GM23248 (cell line): ENCODE measurements at regions not wholly inside any gene's neighbourhood (a gene's known extent, or its start where the extent isn't known, plus 50 kb on each side); places are given as distances from the start of the nearest gene placed in this dataset.
A peak's percentile ranks its signal among the peaks of the same experiment; 100 is the strongest.

Experiments used
- DNase-seq: peaks from one replicate; pipeline ENCODE4 v3.0.0-alpha.2; 2015
- H2AFZ ChIP-seq: fragments of 200-600 bp; sonication (generic); 2 replicates; pipeline ENCODE4 v1.6.1; 2016; ENCODE audit warnings: antibody characterized with exemption
- H3F3A ChIP-seq: fragments of 200-600 bp; sonication (generic); 2 replicates; pipeline ENCODE4 v1.6.1; 2016; ENCODE audit warnings: mild to moderate bottlenecking, antibody characterized with exemption, mixed run types; ENCODE audit not compliant: insufficient read depth
- H3K27ac ChIP-seq: fragments of 200-600 bp; sonication (generic); 2 replicates; pipeline ENCODE4 v1.5.1; 2016; ENCODE audit warnings: mild to moderate bottlenecking
- H3K27me3 ChIP-seq: fragments of 200-600 bp; sonication (generic); replicated peaks from 2 replicates; pipeline ENCODE4 v1.6.1; 2016; ENCODE audit warnings: mild to moderate bottlenecking; ENCODE audit not compliant: insufficient read depth
- H3K36me3 ChIP-seq: fragments of 200-600 bp; sonication (generic); 2 replicates; pipeline ENCODE4 v1.6.1; 2016; ENCODE audit warnings: low read depth, mild to moderate bottlenecking
- H3K4me1 ChIP-seq: fragments of 200-600 bp; sonication (generic); 2 replicates; pipeline ENCODE4 v1.6.1; 2016; ENCODE audit warnings: mild to moderate bottlenecking; ENCODE audit not compliant: insufficient read depth
- H3K4me2 ChIP-seq: fragments of 200-600 bp; sonication (generic); one replicate; pipeline ENCODE4 v1.6.1; 2016; ENCODE audit warnings: mild to moderate bottlenecking; ENCODE audit not compliant: unreplicated experiment
- H3K4me3 ChIP-seq: fragments of 200-600 bp; sonication (generic); 2 replicates; pipeline ENCODE4 v1.5.1; 2016; ENCODE audit warnings: mild to moderate bottlenecking
- H3K79me2 ChIP-seq: fragments of 200-600 bp; sonication (generic); 2 replicates; pipeline ENCODE4 v1.6.1; 2016; ENCODE audit warnings: mild to moderate bottlenecking; ENCODE audit not compliant: insufficient read depth
- H3K9ac ChIP-seq: fragments of 200-600 bp; sonication (generic); 2 replicates; pipeline ENCODE4 v1.6.1; 2016; ENCODE audit warnings: mild to moderate bottlenecking
- H3K9me2 ChIP-seq: fragments of 200-600 bp; sonication (generic); 2 replicates; pipeline ENCODE4 v1.6.1; 2016; ENCODE audit warnings: mixed run types, mild to moderate bottlenecking, moderate library complexity; ENCODE audit not compliant: insufficient read depth
- H3K9me3 ChIP-seq: fragments of 200-600 bp; sonication (generic); one replicate; pipeline ENCODE4 v1.6.1; 2017; ENCODE audit warnings: low read depth
- H4K20me1 ChIP-seq: fragments of 200-600 bp; sonication (generic); 2 replicates; pipeline ENCODE4 v1.6.0; 2016; ENCODE audit not compliant: insufficient read depth
- EZH2 ChIP-seq: fragments of 200-600 bp; sonication (generic); IDR thresholded peaks from 2 replicates; pipeline ENCODE4 v1.6.1; 2018; ENCODE audit warnings: antibody characterized with exemption, mild to moderate bottlenecking; ENCODE audit not compliant: insufficient read depth, poor library complexity, severe bottlenecking
- EZH2phosphoT487 ChIP-seq: fragments of 200-600 bp; sonication (generic); IDR thresholded peaks from 2 replicates; pipeline ENCODE4 v1.6.1; 2018; ENCODE audit warnings: antibody characterized with exemption, moderate library complexity, mild to moderate bottlenecking, low read depth; ENCODE audit not compliant: insufficient read depth
- WGBS, 2 experiments: methylation state at CpG; one replicate each; pipeline ENCODE4 v1.1.6; 2015 to 2017; ENCODE audit warnings: low lambda C conversion rate in 2 of 2, low coverage in 1 of 2; ENCODE audit errors: missing lambda C conversion rate in 2 of 2; 5-methylcytosine and 5-hydroxymethylcytosine counted together
- in situ Hi-C: fragments of 300-500 bp; cut with MboI; formaldehyde crosslinking; loops from 2 replicates; pipeline ENCODE4 v1.15.0; 2020

- H3K9ac ChIP-seq: no peak overlapping the region
- H3K27ac ChIP-seq: no peak overlapping the region
- WGBS, 2 experiments: 90 to 94% methylated on average over 4 of the region's 4 CpGs
- peaks cover 7% of the 10 kb centered on the region for H3F3A ChIP-seq
- H3K9me2 ChIP-seq: no peaks in the 10 kb centered on the region
- no peak overlapping the region for H3K4me3 ChIP-seq
- peaks cover 8% of the 10 kb centered on the region for H3K4me1 ChIP-seq
- DNase-seq: no peak
- in situ Hi-C loops: no loop called here
- H3K27me3 ChIP-seq: no peaks in the 10 kb centered on the region
- no peak for TF ChIP-seq EZH2
- no peak overlapping the region for H2AFZ ChIP-seq
- H3K36me3 ChIP-seq: no peaks in the 10 kb centered on the region
- H3K79me2 ChIP-seq: no peaks in the 10 kb centered on the region
- H3K9me3 ChIP-seq: no peaks in the 10 kb centered on the region
- no peaks in the 10 kb centered on the region for H4K20me1 ChIP-seq
- H3K4me2 ChIP-seq: no peak overlapping the region
Measured at GRCh38 chr14:58870961-58871360, 233.2 kb downstream of the DACT1 start.

GRCh38 chr14:58871573-58871972, 233.8 kb downstream of the DACT1 start:
- no peak overlapping the region for H3K27ac ChIP-seq
- H3K9ac ChIP-seq: no peak overlapping the region
- no peaks in the 10 kb centered on the region for H3K9me3 ChIP-seq
- no peaks in the 10 kb centered on the region for H3K9me2 ChIP-seq
- H3K4me2 ChIP-seq: no peak overlapping the region
- H4K20me1 ChIP-seq: no peaks in the 10 kb centered on the region
- no peaks in the 10 kb centered on the region for H3K79me2 ChIP-seq
- H3F3A ChIP-seq: peaks cover under 1% of the 10 kb centered on the region; the same call in 1 of the 2 replicates
- no peak overlapping the region for H3K4me3 ChIP-seq
- in situ Hi-C loops: no loop called here
- DNase-seq: no peak
- no peaks in the 10 kb centered on the region for H3K36me3 ChIP-seq
- TF ChIP-seq EZH2: no peak
- no peak for TF ChIP-seq EZH2phosphoT487
- peaks cover 4% of the 10 kb centered on the region for H3K4me1 ChIP-seq
- 47% methylated on average over 4 of the region's 4 CpGs for WGBS, 2 experiments
- H2AFZ ChIP-seq: no peak overlapping the region
- no peaks in the 10 kb centered on the region for H3K27me3 ChIP-seq

- no peak overlapping the region for H3K9ac ChIP-seq
- no peak overlapping the region for H3K27ac ChIP-seq
- H3K27me3 ChIP-seq: no peaks in the 10 kb centered on the region
- WGBS, 2 experiments: 35 to 43% methylated on average over 6 of the region's 6 CpGs
- H3K4me1 ChIP-seq: peaks cover 5% of the 10 kb centered on the region; the same call in 1 of the 2 replicates
- H3F3A ChIP-seq: no peaks in the 10 kb centered on the region
- H3K36me3 ChIP-seq: no peaks in the 10 kb centered on the region
- H3K79me2 ChIP-seq: no peaks in the 10 kb centered on the region
- DNase-seq: peak; percentile 41
- H3K9me2 ChIP-seq: no peaks in the 10 kb centered on the region
- H2AFZ ChIP-seq: no peak overlapping the region
- H4K20me1 ChIP-seq: no peaks in the 10 kb centered on the region
- H3K9me3 ChIP-seq: no peaks in the 10 kb centered on the region
- in situ Hi-C loops: no loop called here
- H3K4me2 ChIP-seq: no peak overlapping the region
- TF ChIP-seq EZH2: no peak
- no peak for TF ChIP-seq EZH2phosphoT487
- H3K4me3 ChIP-seq: no peak overlapping the region
Measured at GRCh38 chr14:58872061-58872460, 234.3 kb downstream of the DACT1 start.

- WGBS, 2 experiments: 84 to 85% methylated on average over 5 of the region's 5 CpGs
- no peak for DNase-seq
- H3K9me2 ChIP-seq: no peaks in the 10 kb centered on the region
Measured at GRCh38 chr14:58873228-58873953, 235.6 kb downstream of the DACT1 start.

More at GRCh38 chr14:58873228-58873953, 235.6 kb downstream of the DACT1 start:
- Histone ChIP-seq H3K4me3 (no peak overlapping the region), H3K36me3 (no peaks in the 10 kb centered on the region), H3K9ac (no peak overlapping the region), H3K79me2 (no peaks in the 10 kb centered on the region), H3K27me3 (no peaks in the 10 kb centered on the region), H3F3A (no peaks in the 10 kb centered on the region), H2AFZ (no peak overlapping the region), H3K4me1 (peaks cover 5% of the 10 kb centered on the region; the same call in 1 of the 2 replicates), H3K27ac (no peak overlapping the region), H3K9me3 (no peaks in the 10 kb centered on the region), H4K20me1 (no peaks in the 10 kb centered on the region), H3K4me2 (no peak overlapping the region)
- in situ Hi-C loops: no loop called here
- TF ChIP-seq EZH2phosphoT487: no peak
- TF ChIP-seq EZH2: no peak
